Mammary epithelial cell (primary cell): ENCODE measurements at regions not wholly inside any gene's neighbourhood (a gene's known extent, or its start where the extent isn't known, plus 50 kb on each side); places are given as distances from the start of the nearest gene placed in this dataset.

Experiments used
- CTCF ChIP-seq, 2 donors: IDR thresholded peaks in 1 of 2; conservative IDR thresholded peaks in 1 of 2; 2 replicates each; pipeline ENCODE4 v1.5.1; 2011 to 2012; ENCODE audit warnings: inconsistent platforms in 2 of 2, low read length in 2 of 2, mild to moderate bottlenecking in 2 of 2, control low read depth in 1 of 2, low read depth in 1 of 2; ENCODE audit not compliant: insufficient read depth in 1 of 2; ENCODE audit errors: extremely low read depth in 1 of 2
- EZH2 ChIP-seq: IDR thresholded peaks from 2 replicates; pipeline ENCODE4 v1.6.1; 2012; ENCODE audit warnings: low read length, inconsistent platforms, borderline replicate concordance

DNA sequence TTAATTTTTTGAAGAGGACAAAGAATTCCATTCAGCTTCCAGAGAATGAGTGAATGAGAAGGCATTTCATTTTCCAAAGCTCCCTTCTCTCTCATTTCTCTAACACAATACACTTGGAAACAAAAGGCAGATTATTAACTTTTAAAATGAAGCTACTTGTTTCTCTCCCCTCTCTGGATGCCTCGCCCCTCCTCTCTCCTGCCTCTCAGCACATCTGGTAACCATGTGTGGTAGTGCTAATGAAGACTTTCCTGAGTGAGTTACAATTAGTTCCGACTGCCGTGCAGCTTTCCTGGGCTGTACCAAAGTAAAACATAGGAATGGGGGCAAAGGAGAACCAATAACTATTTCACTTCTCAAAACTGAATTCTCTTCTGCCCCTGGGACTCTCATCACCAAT lies 84.7 kb upstream of the SOX5 start:
- TF ChIP-seq EZH2 (no peak), CTCF (conservative IDR thresholded peaks at IDR 0.05 in 1 of 2, IDR thresholded peaks at IDR 0.05 in 1 of 2; ENCODE audit: extremely low read depth in 1 of 2, insufficient read depth in 1 of 2, low read depth in 1 of 2, low read length in 2 of 2) (no peak)
